Ascending aorta (tissue), 2 donors: ENCODE measurements at regions not wholly inside any gene's neighbourhood (a gene's known extent, or its start where the extent isn't known, plus 50 kb on each side); places are given as distances from the start of the nearest gene placed in this dataset.

Source experiments
- DNase-seq, 2 donors: peaks; one replicate each; pipeline ENCODE4 v3.0.0-alpha.2; 2019; ENCODE audit warnings: low spot score in 2 of 2
- H3K27ac ChIP-seq, 2 donors: fragments of 200-600 bp; sonication (generic); one replicate each; pipeline ENCODE4 v1.5.1; 2016 to 2017; ENCODE audit warnings: mild to moderate bottlenecking in 1 of 2
- H3K27me3 ChIP-seq: fragments of 200-600 bp; sonication (generic); one replicate; pipeline ENCODE4 v1.5.1; 2017
- H3K36me3 ChIP-seq, 2 donors: fragments of 200-600 bp; sonication (generic); one replicate each; pipeline ENCODE4 v1.5.1; 2016
- H3K4me1 ChIP-seq, 2 donors: fragments of 200-600 bp; sonication (generic); one replicate each; pipeline ENCODE4 v1.5.1; 2016 to 2017; ENCODE audit warnings: mild to moderate bottlenecking in 1 of 2
- H3K4me3 ChIP-seq, 2 donors: fragments of 200-600 bp; sonication (generic); one replicate each; pipeline ENCODE4 v1.5.1; 2016 to 2017; ENCODE audit warnings: mild to moderate bottlenecking in 1 of 2
- H3K9me3 ChIP-seq, 2 donors: fragments of 200-600 bp; sonication (generic); one replicate each; pipeline ENCODE4 v1.5.1; 2016
- CTCF ChIP-seq, 3 experiments: fragments of 200-600 bp in 2 of 3; fragments of 450-650 bp in 1 of 3; sonication (generic) in 2 of 3; IDR thresholded peaks; one replicate each; pipeline ENCODE4 v1.5.1; 2016 to 2019; ENCODE audit warnings: antibody characterized with exemption in 3 of 3, mild to moderate bottlenecking in 1 of 3, moderate library complexity in 1 of 3
- intact Hi-C: fragments of 100-400 bp; cut with DNase I; formaldehyde crosslinking; loops from one replicate; pipeline ENCODE4 v1.15.1; 2023

- H3K4me3 ChIP-seq: no peak overlapping the region
- H3K4me1 ChIP-seq: no peaks in the 10 kb centered on the region
- no peaks in the 10 kb centered on the region for H3K27me3 ChIP-seq
- H3K9me3 ChIP-seq: no peaks in the 10 kb centered on the region
- H3K36me3 ChIP-seq: no peaks in the 10 kb centered on the region
- TF ChIP-seq CTCF (IDR thresholded peaks at IDR 0.05): no peak
- no peak overlapping the region for H3K27ac ChIP-seq
- intact Hi-C loops: no loop called here
- DNase-seq: no peak
Measured at GRCh38 chr11:93963072-93963471, 58.1 kb upstream of the HEPHL1 start.

- Histone ChIP-seq H3K4me3 (no peak overlapping the region), H3K27ac (no peak overlapping the region), H3K9me3 (no peaks in the 10 kb centered on the region), H3K36me3 (no peaks in the 10 kb centered on the region), H3K27me3 (no peaks in the 10 kb centered on the region), H3K4me1 (no peaks in the 10 kb centered on the region)
- intact Hi-C loops: no loop called here
- TF ChIP-seq CTCF (IDR thresholded peaks at IDR 0.05): no peak
- no peak for DNase-seq
Measured at GRCh38 chr11:93967258-93967657, 53.9 kb upstream of the HEPHL1 start.

GRCh38 chr11:93967944-93968343 is 53.2 kb upstream of the HEPHL1 start:
- Histone ChIP-seq H3K9me3 (no peaks in the 10 kb centered on the region), H3K4me3 (no peak overlapping the region), H3K27ac (no peak overlapping the region), H3K27me3 (no peaks in the 10 kb centered on the region), H3K4me1 (no peaks in the 10 kb centered on the region), H3K36me3 (no peaks in the 10 kb centered on the region)
- intact Hi-C loops: no loop called here
- DNase-seq: no peak
- no peak for TF ChIP-seq CTCF (IDR thresholded peaks at IDR 0.05)

- Histone ChIP-seq H3K36me3 (no peaks in the 10 kb centered on the region), H3K4me3 (no peak overlapping the region), H3K4me1 (no peaks in the 10 kb centered on the region), H3K9me3 (no peaks in the 10 kb centered on the region), H3K27ac (no peak overlapping the region), H3K27me3 (no peaks in the 10 kb centered on the region)
- intact Hi-C loops: no loop called here
- TF ChIP-seq CTCF (IDR thresholded peaks at IDR 0.05): no peak
- DNase-seq: no peak
Measured at GRCh38 chr11:93969925-93970922, 50.9 kb upstream of the HEPHL1 start.
